ENCODE measurements at regions not wholly inside any gene's neighbourhood (a gene's known extent, or its start where the extent isn't known, plus 50 kb on each side); places are given as distances from the start of the nearest gene placed in this dataset.
A peak's percentile ranks its signal among the peaks of the same experiment; 100 is the strongest.

GRCh38 chr13:106213028-106213757 lies 322.3 kb downstream of the EFNB2 start:
- no peaks in the 10 kb centered on the region for H3K27me3 ChIP-seq (ENCODE audit: control insufficient read depth, insufficient read depth, low read length)
- no peak for DNase-seq (ENCODE audit: low read depth)
- no peak for TF ChIP-seq CTCF (IDR thresholded peaks at IDR 0.05; ENCODE audit: insufficient read depth, low read length, severe bottlenecking)
- H3K4me3 ChIP-seq (ENCODE audit: low read depth, low read length) = no peak overlapping the region
- no peak for FAIRE-seq
- H3K36me3 ChIP-seq (ENCODE audit: control insufficient read depth, insufficient read depth, low read length) = no peaks in the 10 kb centered on the region

DNA sequence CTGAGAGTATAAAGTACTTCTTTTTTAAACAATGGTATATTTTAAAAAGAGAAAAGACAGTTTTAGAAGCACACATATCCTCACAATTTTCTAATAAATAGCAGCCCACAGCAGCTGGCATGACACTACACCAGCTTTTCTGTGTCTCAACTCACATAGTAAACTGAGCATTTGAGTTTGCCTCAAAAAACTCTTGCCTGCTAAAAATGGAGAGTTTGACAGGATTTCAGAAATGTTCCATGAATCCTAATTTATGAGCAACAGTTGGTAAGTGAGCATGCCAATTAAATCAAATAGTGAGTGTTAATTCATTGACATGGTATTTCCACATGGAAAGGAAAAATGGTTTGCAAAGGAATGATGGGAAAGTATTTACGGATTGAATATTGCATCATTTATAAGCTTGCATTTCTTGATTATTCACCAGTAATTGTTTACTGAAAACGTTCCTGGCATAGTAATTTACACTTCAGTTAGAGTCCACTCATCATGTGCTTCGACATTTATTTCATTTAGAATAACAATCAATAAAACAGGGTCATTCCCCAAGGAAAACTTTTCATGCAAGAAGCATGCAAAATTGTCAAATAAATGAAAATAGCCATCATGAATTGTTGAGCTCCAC lies 323.0 kb downstream of the EFNB2 start:
- no peak for FAIRE-seq
- H3K4me3 ChIP-seq (ENCODE audit: low read depth, low read length) = no peak overlapping the region
- DNase-seq (ENCODE audit: low read depth) = no peak
- TF ChIP-seq CTCF (IDR thresholded peaks at IDR 0.05; ENCODE audit: insufficient read depth, low read length, severe bottlenecking) = no peak
- H3K27me3 ChIP-seq (ENCODE audit: control insufficient read depth, insufficient read depth, low read length) = no peaks in the 10 kb centered on the region
- H3K36me3 ChIP-seq (ENCODE audit: control insufficient read depth, insufficient read depth, low read length) = no peaks in the 10 kb centered on the region

GRCh38 chr13:106210324-106210723 lies 325.1 kb downstream of the EFNB2 start:
- H3K4me3 ChIP-seq (ENCODE audit: low read depth, low read length) = no peak overlapping the region
- FAIRE-seq = no peak
- peak; percentile 5 for DNase-seq (ENCODE audit: low read depth)
- TF ChIP-seq CTCF (IDR thresholded peaks at IDR 0.05; ENCODE audit: insufficient read depth, low read length, severe bottlenecking) = no peak
- H3K36me3 ChIP-seq (ENCODE audit: control insufficient read depth, insufficient read depth, low read length) = no peaks in the 10 kb centered on the region
- no peaks in the 10 kb centered on the region for H3K27me3 ChIP-seq (ENCODE audit: control insufficient read depth, insufficient read depth, low read length)

DNA sequence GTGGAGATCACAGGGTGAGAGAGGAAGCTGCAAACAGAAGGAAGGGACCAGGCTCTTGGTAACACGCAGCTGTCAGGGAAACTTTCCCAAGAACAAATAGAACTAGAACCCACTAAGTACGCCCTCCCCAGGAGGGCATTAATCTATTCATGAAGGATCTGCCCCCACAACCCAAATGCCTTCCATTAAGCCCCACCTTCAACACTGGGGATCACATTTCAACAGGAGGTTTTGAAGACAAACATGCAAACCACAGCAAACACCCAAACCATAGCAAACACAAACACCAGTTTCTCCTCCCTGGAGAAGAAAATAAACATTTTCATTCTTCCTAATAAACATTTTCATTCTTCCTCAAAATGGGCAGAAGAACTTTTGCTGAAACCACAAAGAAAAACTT lies 329.6 kb downstream of the EFNB2 start:
- no peaks in the 10 kb centered on the region for H3K36me3 ChIP-seq (ENCODE audit: control insufficient read depth, insufficient read depth, low read length)
- H3K27me3 ChIP-seq (ENCODE audit: control insufficient read depth, insufficient read depth, low read length) = no peaks in the 10 kb centered on the region
- no peak overlapping the region for H3K4me3 ChIP-seq (ENCODE audit: low read depth, low read length)
- DNase-seq (ENCODE audit: low read depth) (no peak), FAIRE-seq (no peak)
- no peak for TF ChIP-seq CTCF (IDR thresholded peaks at IDR 0.05; ENCODE audit: insufficient read depth, low read length, severe bottlenecking)

DNA sequence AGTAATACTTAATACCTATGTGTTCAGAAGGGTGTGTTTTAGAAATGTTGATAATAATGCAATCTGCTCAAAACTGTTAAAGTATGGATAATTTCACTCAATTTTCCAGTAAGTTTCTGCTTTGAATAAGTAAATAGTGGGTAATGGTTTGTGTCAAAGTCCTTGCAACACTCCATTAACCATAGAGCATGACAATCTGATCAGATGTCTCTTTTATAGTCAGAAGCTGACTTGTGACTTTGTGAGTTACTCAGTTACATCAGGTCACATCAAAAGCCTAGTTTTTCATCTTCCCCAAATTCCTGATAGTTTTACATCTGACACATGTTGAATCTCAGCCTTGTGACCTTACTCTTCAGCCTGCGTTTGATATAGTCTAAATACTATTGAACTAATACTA lies 338.0 kb downstream of the EFNB2 start:
- no peak for DNase-seq (ENCODE audit: low read depth)
- no peak overlapping the region for H3K4me3 ChIP-seq (ENCODE audit: low read depth, low read length)
- no peaks in the 10 kb centered on the region for H3K27me3 ChIP-seq (ENCODE audit: control insufficient read depth, insufficient read depth, low read length)
- no peak for TF ChIP-seq CTCF (IDR thresholded peaks at IDR 0.05; ENCODE audit: insufficient read depth, low read length, severe bottlenecking)
- FAIRE-seq = no peak
- no peaks in the 10 kb centered on the region for H3K36me3 ChIP-seq (ENCODE audit: control insufficient read depth, insufficient read depth, low read length)
